Transverse colon (tissue), 4 donors: ENCODE measurements at regions not wholly inside any gene's neighbourhood (a gene's known extent, or its start where the extent isn't known, plus 50 kb on each side); places are given as distances from the start of the nearest gene placed in this dataset.
"Not testable (repeated sequence)": the region's sequence is repeated elsewhere in the genome, so short reads cannot be mapped to it uniquely, and the experiment has no call there.

ENCODE experiments used
- DNase-seq: peaks from one replicate; pipeline ENCODE4 v3.0.0-alpha.2; 2019
- H3K27ac ChIP-seq, 4 donors: fragments of 200-600 bp; sonication (generic); 2 replicates each; pipeline ENCODE4 v1.5.1; 2016 to 2018; ENCODE audit warnings: inconsistent platforms in 4 of 4
- H3K27me3 ChIP-seq: fragments of 200-600 bp; sonication (generic); 2 replicates; pipeline ENCODE4 v1.5.1; 2017; ENCODE audit warnings: inconsistent platforms
- H3K36me3 ChIP-seq, 4 donors: fragments of 200-600 bp; sonication (generic); 2 replicates each; pipeline ENCODE4 v1.5.1; 2017 to 2019; ENCODE audit warnings: inconsistent platforms in 4 of 4
- H3K4me1 ChIP-seq, 4 donors: fragments of 200-600 bp; sonication (generic); 2 replicates each; pipeline ENCODE4 v1.5.1; 2017 to 2020; ENCODE audit warnings: inconsistent platforms in 4 of 4
- H3K4me3 ChIP-seq, 4 donors: fragments of 200-600 bp; sonication (generic); 1 replicate in 1 of 4; 2 replicates in 3 of 4; pipeline versions ENCODE4 v1.5.1 to v1.6.1; 2017 to 2019; ENCODE audit warnings: inconsistent platforms in 4 of 4
- H3K9me3 ChIP-seq, 2 donors: fragments of 200-600 bp; sonication (generic); 2 replicates each; pipeline ENCODE4 v1.5.1; 2017 to 2019; ENCODE audit warnings: inconsistent platforms in 2 of 2
- EP300 ChIP-seq: sonication (generic); formaldehyde crosslinking; IDR thresholded peaks from one replicate; pipeline ENCODE4 v1.6.1; 2017; ENCODE audit warnings: antibody characterized with exemption, low read depth
- POLR2A ChIP-seq: fragments of 450-650 bp; IDR thresholded peaks from one replicate; pipeline ENCODE4 v1.6.1; 2016; ENCODE audit warnings: antibody characterized with exemption, mild to moderate bottlenecking, moderate library complexity
- POLR2AphosphoS5 ChIP-seq, 3 donors: sonication (generic); formaldehyde crosslinking; IDR thresholded peaks; one replicate each; pipeline ENCODE4 v1.6.1; 2016; ENCODE audit warnings: antibody characterized with exemption in 3 of 3
- WGBS, 2 donors: methylation state at CpG; one replicate each; pipeline ENCODE4 v1.1.5; 2018; ENCODE audit warnings: low coverage in 1 of 2; 5-methylcytosine and 5-hydroxymethylcytosine counted together
- in situ Hi-C, 4 donors: fragments of 200-750 bp; cut with MboI; loops; one replicate each; pipeline versions ENCODE4 v1.15.0 to v1.15.1; 2017; ENCODE audit warnings: low sequenced_read_pairs in 3 of 4, low pct_ligation_motif_present in 1 of 4, low pct_unique_long_range_greater_than_20kb in 1 of 4
- intact Hi-C: fragments of 100-400 bp; cut with DNase I; formaldehyde crosslinking; loops from one replicate; pipeline ENCODE4 v1.15.1; 2023; ENCODE audit warnings: low total_unique reads
- TF ChIP-seq, protein P1 (sequence below), 5 experiments: fragments of 200-600 bp in 3 of 5; fragments of 450-650 bp in 2 of 5; sonication (generic) in 3 of 5; IDR thresholded peaks; 1 replicate in 2 of 5; 2 replicates in 3 of 5; pipeline ENCODE4 v1.5.1; 2016 to 2017; ENCODE audit warnings: antibody characterized with exemption in 5 of 5, inconsistent platforms in 3 of 5, mild to moderate bottlenecking in 2 of 5, moderate library complexity in 1 of 5

DNA sequence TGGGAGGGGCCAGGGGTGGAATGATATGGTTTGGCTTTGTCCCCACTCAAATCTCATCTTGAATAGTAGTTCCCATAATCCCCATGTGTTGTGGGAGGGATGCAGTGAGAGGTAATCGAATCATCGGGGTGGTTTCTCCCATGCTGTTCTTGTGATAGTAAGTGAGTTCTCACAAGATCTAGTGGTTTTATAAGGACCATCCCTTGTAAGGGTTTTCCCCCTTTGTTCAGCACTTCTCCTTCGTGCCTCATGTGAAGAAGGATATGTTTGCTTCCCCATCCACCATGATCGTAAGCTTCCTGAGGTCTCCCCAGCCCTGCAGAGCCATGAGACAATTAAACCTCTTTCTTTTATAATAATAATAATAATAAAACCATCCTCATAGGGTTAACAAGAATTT, 53.4 kb upstream of the PRNP start:
- Histone ChIP-seq H3K36me3 (no peaks in the 10 kb centered on the region), H3K9me3 (no peaks in the 10 kb centered on the region), H3K27ac (no peak overlapping the region), H3K4me3 (no peak overlapping the region), H3K4me1 (no peaks in the 10 kb centered on the region), H3K27me3 (no peaks in the 10 kb centered on the region)
- in situ Hi-C loops (no loop called here), intact Hi-C loops (no loop called here)
- TF ChIP-seq, protein P1, sequence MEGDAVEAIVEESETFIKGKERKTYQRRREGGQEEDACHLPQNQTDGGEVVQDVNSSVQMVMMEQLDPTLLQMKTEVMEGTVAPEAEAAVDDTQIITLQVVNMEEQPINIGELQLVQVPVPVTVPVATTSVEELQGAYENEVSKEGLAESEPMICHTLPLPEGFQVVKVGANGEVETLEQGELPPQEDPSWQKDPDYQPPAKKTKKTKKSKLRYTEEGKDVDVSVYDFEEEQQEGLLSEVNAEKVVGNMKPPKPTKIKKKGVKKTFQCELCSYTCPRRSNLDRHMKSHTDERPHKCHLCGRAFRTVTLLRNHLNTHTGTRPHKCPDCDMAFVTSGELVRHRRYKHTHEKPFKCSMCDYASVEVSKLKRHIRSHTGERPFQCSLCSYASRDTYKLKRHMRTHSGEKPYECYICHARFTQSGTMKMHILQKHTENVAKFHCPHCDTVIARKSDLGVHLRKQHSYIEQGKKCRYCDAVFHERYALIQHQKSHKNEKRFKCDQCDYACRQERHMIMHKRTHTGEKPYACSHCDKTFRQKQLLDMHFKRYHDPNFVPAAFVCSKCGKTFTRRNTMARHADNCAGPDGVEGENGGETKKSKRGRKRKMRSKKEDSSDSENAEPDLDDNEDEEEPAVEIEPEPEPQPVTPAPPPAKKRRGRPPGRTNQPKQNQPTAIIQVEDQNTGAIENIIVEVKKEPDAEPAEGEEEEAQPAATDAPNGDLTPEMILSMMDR (IDR thresholded peaks at IDR 0.05) = no peak
- TF ChIP-seq EP300 (no peak), POLR2A (no peak), POLR2AphosphoS5 (IDR thresholded peaks at IDR 0.05) (no peak)
- DNase-seq = no peak
- WGBS, 2 donors = 83 to 95% methylated on average over 3 to 4 of the region's 4 CpGs

DNA sequence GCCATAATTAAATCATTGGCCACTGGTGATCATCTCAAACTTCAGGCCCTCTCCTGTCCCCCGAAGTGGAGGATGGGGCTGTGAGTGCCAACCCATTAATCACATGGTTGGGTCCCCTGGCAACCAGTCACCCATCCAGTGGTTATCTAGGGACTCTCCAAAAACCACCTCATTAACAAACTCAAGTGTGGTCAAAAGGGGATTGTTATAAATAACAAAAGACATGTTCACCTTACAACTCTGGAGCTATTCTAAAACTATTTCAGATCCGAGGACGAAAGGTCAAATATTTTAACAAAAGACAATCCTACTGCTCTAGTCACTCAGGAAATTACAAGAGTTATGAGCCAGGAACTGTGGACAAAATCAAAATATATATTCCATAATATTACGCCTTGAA, 60.0 kb upstream of the PRNP start:
- no peak overlapping the region for H3K27ac ChIP-seq
- intact Hi-C loops = no loop called here
- TF ChIP-seq, protein P1 (IDR thresholded peaks at IDR 0.05) = no peak
- TF ChIP-seq POLR2AphosphoS5 (IDR thresholded peaks at IDR 0.05) = no peak
- TF ChIP-seq EP300 = no peak

DNA sequence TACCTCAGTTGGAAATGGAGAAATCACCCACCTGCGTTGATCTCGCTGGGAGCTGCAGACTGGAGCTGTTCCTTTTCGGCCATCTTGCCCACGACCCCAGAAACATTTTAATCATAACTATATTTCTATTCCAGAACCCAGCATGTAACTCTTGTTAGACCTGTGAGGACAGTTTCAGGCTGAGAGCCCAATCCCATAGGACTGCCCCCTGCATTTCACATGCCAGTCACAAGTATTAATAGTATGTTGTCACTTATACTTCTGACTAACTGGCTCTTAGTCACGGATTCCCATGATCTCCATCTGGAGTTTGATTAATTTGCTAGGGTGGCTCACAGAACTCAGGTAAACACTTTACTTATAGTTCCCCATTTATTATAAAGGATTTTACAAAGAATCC, 60.6 kb upstream of the PRNP start:
- Histone ChIP-seq H3K4me1 (no peaks in the 10 kb centered on the region), H3K27ac (no peak overlapping the region), H3K27me3 (no peaks in the 10 kb centered on the region), H3K36me3 (no peaks in the 10 kb centered on the region), H3K4me3 (no peak overlapping the region), H3K9me3 (no peaks in the 10 kb centered on the region)
- TF ChIP-seq EP300 (no peak), POLR2A (no peak), POLR2AphosphoS5 (IDR thresholded peaks at IDR 0.05) (no peak)
- TF ChIP-seq, protein P1 (IDR thresholded peaks at IDR 0.05) = no peak
- in situ Hi-C loops (no loop called here), intact Hi-C loops (no loop called here)
- 84 to 89% methylated on average over 3 to 5 of the region's 5 CpGs for WGBS, 2 donors
- no peak for DNase-seq

More for the DNA sequence above, 60.0 kb upstream of the PRNP start:
- Histone ChIP-seq H3K9me3 (no peaks in the 10 kb centered on the region), H3K27me3 (no peaks in the 10 kb centered on the region), H3K4me1 (no peaks in the 10 kb centered on the region), H3K4me3 (no peak overlapping the region), H3K36me3 (no peaks in the 10 kb centered on the region)
- in situ Hi-C loops = no loop called here
- WGBS, 2 donors = 61 to 85% methylated on average over 4 of the region's 4 CpGs
- no peak for DNase-seq

DNA sequence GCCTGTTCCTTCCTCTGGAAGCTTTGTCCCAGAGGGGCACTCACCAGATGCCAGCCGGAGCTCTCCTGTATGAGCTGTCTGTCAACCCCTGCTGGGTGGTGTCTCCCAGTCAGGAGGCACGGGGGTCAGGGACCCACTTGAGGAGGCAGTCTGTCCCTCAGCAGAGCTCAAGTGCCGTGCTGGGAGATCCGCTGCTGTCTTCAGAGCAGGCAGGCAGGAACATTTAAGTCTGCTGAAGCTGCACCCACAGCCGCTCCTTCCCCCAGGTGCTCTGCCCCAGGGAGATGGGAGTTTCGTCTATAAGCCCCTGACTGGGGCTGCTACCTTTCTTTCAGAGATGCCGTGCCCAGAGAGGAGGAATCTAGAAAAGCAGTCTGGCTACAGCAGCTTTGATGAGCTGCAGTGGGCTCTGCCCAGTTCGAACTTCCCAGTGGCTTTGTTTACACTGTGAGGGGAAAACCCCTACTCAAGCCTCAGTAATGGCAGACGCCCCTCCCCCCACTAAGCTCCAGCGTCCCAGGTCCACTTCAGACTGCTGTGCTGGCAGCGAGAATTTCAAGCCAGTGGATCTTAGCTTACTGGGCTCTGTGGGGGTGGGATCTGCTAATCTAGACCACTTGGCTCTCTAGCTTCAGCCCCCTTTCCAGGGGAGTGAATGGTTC, 61.5 kb upstream of the PRNP start:
- H3K4me1 ChIP-seq, H3K9me3 ChIP-seq, H3K4me3 ChIP-seq, H3K27ac ChIP-seq, H3K36me3 ChIP-seq, intact Hi-C loops, H3K27me3 ChIP-seq, DNase-seq: not testable (repeated sequence)
- in situ Hi-C loops = loop anchor here in 2 of 4 donors (25.0 kb wide), 2 partner anchors 337 to 462 kb away; no protein-coding TSS in a partner anchor
- WGBS, 2 donors = 82% methylated on average over 11 of the region's 11 CpGs; no CpG with 5 or more reads in 1 of the 2 donors

DNA sequence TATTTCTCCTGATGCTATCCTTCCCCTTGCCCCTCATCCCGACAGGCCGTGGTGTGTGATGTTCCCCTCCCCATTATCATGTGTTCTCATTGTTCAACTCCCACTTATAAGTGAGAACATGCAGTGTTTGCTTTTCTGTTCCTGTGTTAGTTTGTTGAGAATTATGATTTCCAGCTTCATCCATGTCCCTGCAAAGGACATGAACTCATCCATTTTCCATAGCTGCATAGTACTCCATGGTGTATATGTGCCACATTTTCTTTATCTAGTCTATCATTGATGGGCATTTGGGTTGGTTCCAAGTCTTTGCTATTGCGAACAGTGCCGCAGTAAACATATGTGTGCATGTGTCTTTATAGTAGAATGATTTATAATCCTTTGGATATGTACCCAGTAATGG, 67.1 kb upstream of the PRNP start:
- DNase-seq, H3K27me3 ChIP-seq, H3K36me3 ChIP-seq, H3K27ac ChIP-seq, intact Hi-C loops, H3K4me3 ChIP-seq, H3K4me1 ChIP-seq, H3K9me3 ChIP-seq: not testable (repeated sequence)
- WGBS, 2 donors = 92% methylated on average over 4 of the region's 4 CpGs
- in situ Hi-C loops = loop anchor here in 2 of 4 donors (25.0 kb wide), 2 partner anchors 343 to 468 kb away; no protein-coding TSS in a partner anchor
